HUES48 (cell line): ENCODE measurements at regions not wholly inside any gene's neighbourhood (a gene's known extent, or its start where the extent isn't known, plus 50 kb on each side); places are given as distances from the start of the nearest gene placed in this dataset.
"Not testable (repeated sequence)": the region's sequence is repeated elsewhere in the genome, so short reads cannot be mapped to it uniquely, and the experiment has no call there.

Experiments used
- H3K27ac ChIP-seq: one replicate; pipeline ENCODE4 v1.7.0; 2013; ENCODE audit warnings: low read depth, low read length, inconsistent platforms
- H3K27me3 ChIP-seq: 2 replicates; pipeline ENCODE4 v1.6.1; 2013; ENCODE audit warnings: mild to moderate bottlenecking, low read length; ENCODE audit not compliant: control insufficient read depth, insufficient read depth
- H3K36me3 ChIP-seq: 2 replicates; pipeline ENCODE4 v1.6.1; 2013; ENCODE audit warnings: low read length; ENCODE audit not compliant: control insufficient read depth, insufficient read depth
- H3K4me1 ChIP-seq: 2 replicates; pipeline ENCODE4 v1.6.1; 2013; ENCODE audit warnings: mild to moderate bottlenecking, low read length; ENCODE audit not compliant: control insufficient read depth, insufficient read depth
- H3K4me3 ChIP-seq: 2 replicates; pipeline ENCODE4 v1.5.1; 2013; ENCODE audit warnings: mild to moderate bottlenecking, low read depth, low read length
- H3K9ac ChIP-seq: 2 replicates; pipeline ENCODE4 v1.6.1; 2013; ENCODE audit warnings: mild to moderate bottlenecking, low read depth, low read length, moderate library complexity
- H3K9me3 ChIP-seq: 2 replicates; pipeline ENCODE4 v1.6.1; 2013; ENCODE audit warnings: low read length; ENCODE audit not compliant: control insufficient read depth, insufficient read depth

DNA sequence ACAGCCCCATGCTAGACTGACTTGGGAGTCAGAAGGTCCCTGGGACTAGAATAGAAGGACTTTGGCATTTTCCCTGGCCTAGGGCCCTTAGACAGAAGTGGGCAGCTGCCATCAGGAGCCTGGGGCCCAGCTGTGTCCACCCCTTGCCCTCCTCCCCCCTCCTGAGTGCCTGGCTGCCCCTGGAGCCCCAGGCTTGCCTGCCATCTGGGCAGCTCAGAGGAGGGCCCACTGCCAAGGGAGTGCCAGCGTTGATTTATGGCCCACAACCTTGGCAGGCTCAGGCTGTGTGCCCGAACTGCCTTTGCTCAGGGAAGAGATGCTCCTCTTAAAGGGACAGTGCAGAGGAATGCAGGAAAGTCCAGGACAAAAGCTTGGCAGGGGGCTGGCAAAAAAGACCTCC is 439.1 kb downstream of the SPATA31A7 start:
- H3K4me1 ChIP-seq, H3K9ac ChIP-seq, H3K4me3 ChIP-seq, H3K27me3 ChIP-seq, H3K27ac ChIP-seq, H3K36me3 ChIP-seq: not testable (repeated sequence)
- peaks cover 13% of the 10 kb centered on the region; the same call in 1 of the 2 replicates for H3K9me3 ChIP-seq

DNA sequence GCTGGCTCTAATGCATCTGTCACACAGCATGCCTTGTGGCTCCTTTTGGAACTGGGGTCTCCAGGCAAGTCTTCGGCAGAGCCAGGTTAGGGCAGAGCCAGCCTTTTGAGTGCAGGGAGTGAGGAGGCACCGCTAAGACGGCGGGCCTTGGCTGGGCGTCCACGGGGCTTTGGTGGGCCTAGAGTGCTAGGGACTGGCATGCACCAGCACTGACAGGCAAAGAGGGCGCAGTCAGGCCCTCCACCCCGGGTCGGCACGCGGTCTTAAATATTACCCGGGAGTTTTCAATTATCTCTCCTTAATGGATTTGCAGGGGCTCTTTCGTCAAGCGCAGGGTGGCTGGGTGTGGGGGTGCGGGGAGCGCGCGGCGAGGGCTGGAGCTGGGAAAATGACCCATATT is 444.4 kb downstream of the SPATA31A7 start:
- peaks cover 13% of the 10 kb centered on the region; the same call in 1 of the 2 replicates for H3K9me3 ChIP-seq
- H3K4me3 ChIP-seq: no peak overlapping the region
- no peak overlapping the region for H3K9ac ChIP-seq

DNA sequence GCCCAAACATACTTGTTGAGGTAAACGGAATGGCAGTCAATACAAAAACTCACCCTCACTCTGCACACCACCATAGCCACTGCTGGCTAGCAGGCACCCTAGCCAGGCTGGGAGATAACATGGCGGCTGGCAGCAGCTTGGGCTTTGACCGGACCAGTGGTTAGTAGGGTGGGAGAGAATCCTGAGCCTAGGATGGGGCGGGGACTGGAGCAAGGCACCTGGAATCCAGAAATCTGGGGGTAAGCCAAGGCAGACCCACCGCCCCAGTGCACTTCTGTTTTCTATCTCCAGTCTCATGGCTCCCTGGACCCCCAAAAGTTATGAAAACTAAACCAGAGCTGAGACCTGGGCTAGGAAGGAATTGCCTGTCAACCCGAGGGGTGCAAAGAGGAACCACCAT is 474.4 kb downstream of the SPATA31A7 start:
- H3K4me3 ChIP-seq, H3K9ac ChIP-seq: not testable (repeated sequence)

More for the DNA sequence above, 444.4 kb downstream of the SPATA31A7 start:
- no peaks in the 10 kb centered on the region for H3K27me3 ChIP-seq
- no peak overlapping the region for H3K27ac ChIP-seq
- H3K4me1 ChIP-seq: no peaks in the 10 kb centered on the region
- no peaks in the 10 kb centered on the region for H3K36me3 ChIP-seq

GRCh38 chr9:61665330-61665751 is 475.5 kb downstream of the SPATA31A7 start:
- H3K9ac ChIP-seq: no peak overlapping the region
- no peaks in the 10 kb centered on the region for H3K27me3 ChIP-seq
- no peak overlapping the region for H3K4me3 ChIP-seq
- no peak overlapping the region for H3K27ac ChIP-seq
- peaks cover 44% of the 10 kb centered on the region for H3K9me3 ChIP-seq
- H3K4me1 ChIP-seq: no peaks in the 10 kb centered on the region
- H3K36me3 ChIP-seq: no peaks in the 10 kb centered on the region

More for the DNA sequence above, 474.4 kb downstream of the SPATA31A7 start:
- H3K27ac ChIP-seq, H3K27me3 ChIP-seq, H3K36me3 ChIP-seq, H3K4me1 ChIP-seq: not testable (repeated sequence)
- peaks cover 35% of the 10 kb centered on the region for H3K9me3 ChIP-seq

DNA sequence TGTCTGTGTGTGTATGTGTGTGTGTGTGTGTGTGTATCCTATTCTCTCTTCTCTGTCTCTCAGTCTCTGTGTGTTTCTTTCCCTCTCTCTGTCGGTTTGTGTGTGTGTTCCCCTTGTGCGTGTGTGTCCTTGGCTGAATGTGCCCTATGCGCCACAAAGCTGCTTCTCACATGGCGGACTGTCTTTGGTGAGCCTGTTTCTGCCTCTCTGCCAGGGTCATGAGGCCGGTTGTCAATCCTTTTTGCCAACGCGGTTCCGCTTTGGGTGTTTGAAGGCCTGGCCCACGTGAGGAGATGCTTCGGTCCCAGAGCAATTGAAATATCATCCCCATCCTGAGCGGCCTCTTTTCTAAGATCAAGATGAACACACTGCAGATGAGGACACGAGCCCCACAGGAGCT is 476.0 kb downstream of the SPATA31A7 start:
- no peak overlapping the region for H3K27ac ChIP-seq
- no peaks in the 10 kb centered on the region for H3K4me1 ChIP-seq
- H3K9me3 ChIP-seq: peaks cover 47% of the 10 kb centered on the region
- no peak overlapping the region for H3K4me3 ChIP-seq
- no peaks in the 10 kb centered on the region for H3K27me3 ChIP-seq
- H3K36me3 ChIP-seq: no peaks in the 10 kb centered on the region
- H3K9ac ChIP-seq: no peak overlapping the region

- H3K27ac ChIP-seq: no peak overlapping the region
- H3K4me3 ChIP-seq: no peak overlapping the region
- H3K36me3 ChIP-seq: no peaks in the 10 kb centered on the region
- peaks cover 52% of the 10 kb centered on the region for H3K9me3 ChIP-seq
- H3K4me1 ChIP-seq: no peaks in the 10 kb centered on the region
- H3K9ac ChIP-seq: no peak overlapping the region
- H3K27me3 ChIP-seq: no peaks in the 10 kb centered on the region
Measured at GRCh38 chr9:61666310-61666709, 476.5 kb downstream of the SPATA31A7 start.

DNA sequence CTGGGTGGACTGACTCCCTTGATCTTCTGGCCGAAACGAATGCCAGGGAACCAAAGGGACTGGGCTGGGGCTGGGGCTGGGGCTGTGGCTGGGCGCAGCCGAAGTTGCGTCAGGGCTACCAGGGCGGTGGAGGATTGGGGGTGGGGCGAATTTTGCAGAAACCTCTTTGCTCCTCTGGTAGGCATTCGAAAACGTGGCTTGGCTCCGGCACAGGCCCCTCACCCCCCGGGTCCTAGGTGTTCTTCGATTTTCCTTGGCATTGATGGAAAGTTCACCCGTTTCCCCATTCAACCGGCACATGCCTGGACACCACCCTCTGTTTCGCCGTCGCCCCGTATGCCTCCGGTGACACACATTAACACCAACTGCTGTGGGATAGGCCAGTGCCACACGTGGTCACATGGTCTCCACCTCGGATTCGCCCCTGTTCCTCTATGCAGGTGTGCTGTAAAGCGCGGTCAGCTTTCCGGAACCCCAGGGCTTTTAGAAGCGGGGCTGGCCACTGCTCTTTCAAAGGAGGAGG is 477.1 kb downstream of the SPATA31A7 start:
- H3K27me3 ChIP-seq: no peaks in the 10 kb centered on the region
- H3K9me3 ChIP-seq: peaks cover 57% of the 10 kb centered on the region
- no peaks in the 10 kb centered on the region for H3K36me3 ChIP-seq
- no peak overlapping the region for H3K4me3 ChIP-seq
- H3K27ac ChIP-seq: no peak overlapping the region
- no peak overlapping the region for H3K9ac ChIP-seq
- no peaks in the 10 kb centered on the region for H3K4me1 ChIP-seq

- no peak overlapping the region for H3K27ac ChIP-seq
- H3K4me1 ChIP-seq: no peaks in the 10 kb centered on the region
- no peak overlapping the region for H3K4me3 ChIP-seq
- no peaks in the 10 kb centered on the region for H3K36me3 ChIP-seq
- peaks cover 64% of the 10 kb centered on the region for H3K9me3 ChIP-seq
- H3K27me3 ChIP-seq: no peaks in the 10 kb centered on the region
- no peak overlapping the region for H3K9ac ChIP-seq
Measured at GRCh38 chr9:61667559-61668121, 477.8 kb downstream of the SPATA31A7 start.

DNA sequence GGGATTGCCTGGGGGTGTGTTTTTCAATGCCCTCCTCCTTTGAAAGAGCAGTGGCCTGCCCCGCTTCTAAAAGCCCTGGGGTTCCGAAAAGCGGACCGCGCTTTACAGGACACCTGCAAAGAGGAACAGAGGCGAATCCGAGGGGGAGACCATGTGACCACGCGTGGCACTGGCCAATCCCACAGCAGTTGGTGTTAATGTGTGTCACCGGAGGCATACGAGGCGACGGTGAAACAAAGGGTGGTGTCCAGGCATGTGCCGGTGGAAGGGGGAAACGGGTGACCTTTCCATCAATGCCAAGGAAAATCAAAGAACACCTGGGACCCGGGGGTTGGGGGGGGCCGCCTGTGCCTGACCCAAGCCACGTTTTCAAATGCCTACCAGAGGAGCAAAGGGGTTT is 478.4 kb downstream of the SPATA31A7 start:
- H3K36me3 ChIP-seq, H3K9ac ChIP-seq, H3K27ac ChIP-seq, H3K4me1 ChIP-seq, H3K27me3 ChIP-seq, H3K4me3 ChIP-seq: not testable (repeated sequence)
- peaks cover 69% of the 10 kb centered on the region for H3K9me3 ChIP-seq

DNA sequence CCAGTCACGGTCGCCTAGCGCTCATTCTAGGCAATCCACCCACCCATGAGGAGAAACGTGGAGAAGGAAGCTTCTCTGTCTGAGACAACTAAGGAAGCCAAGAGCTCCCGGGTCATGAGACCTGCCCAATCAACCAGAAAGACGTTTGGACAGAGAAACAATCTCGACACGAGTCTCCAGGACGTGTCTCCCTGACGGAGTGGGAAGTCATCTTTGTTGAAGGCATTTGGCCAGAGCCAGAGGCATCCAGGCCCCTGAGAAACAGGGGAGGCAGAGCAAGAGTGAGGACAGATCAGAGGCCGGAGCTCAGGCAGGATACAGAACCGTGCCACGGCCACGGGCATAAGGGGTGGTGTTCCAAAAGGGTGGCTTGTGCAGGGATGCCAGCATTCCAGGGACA is 479.0 kb downstream of the SPATA31A7 start:
- H3K4me1 ChIP-seq: no peaks in the 10 kb centered on the region
- H3K9me3 ChIP-seq: peaks cover 75% of the 10 kb centered on the region
- no peaks in the 10 kb centered on the region for H3K36me3 ChIP-seq
- H3K9ac ChIP-seq: no peak overlapping the region
- H3K27ac ChIP-seq: no peak overlapping the region
- no peaks in the 10 kb centered on the region for H3K27me3 ChIP-seq
- H3K4me3 ChIP-seq: no peak overlapping the region

DNA sequence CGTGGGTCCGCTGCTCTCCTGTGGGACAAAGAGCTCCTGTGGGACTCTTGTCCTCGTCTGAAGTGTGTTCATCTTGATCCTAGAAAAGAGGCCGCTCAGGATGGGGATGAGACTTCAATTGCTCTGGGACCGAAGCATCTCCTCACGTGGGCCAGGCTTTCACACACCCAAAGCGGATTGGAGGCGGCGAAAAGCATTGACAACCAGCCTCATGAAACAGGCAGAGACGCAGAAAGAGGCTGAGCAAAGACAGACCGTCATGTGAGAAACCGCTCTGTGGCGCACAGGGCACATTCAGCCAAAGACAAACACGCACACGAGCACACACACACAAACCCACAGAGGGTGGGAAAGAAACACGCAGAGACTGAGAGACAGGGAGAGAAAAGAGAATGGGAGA is 479.5 kb downstream of the SPATA31A7 start:
- Histone ChIP-seq H3K27ac (no peak overlapping the region), H3K36me3 (no peaks in the 10 kb centered on the region), H3K4me1 (no peaks in the 10 kb centered on the region), H3K4me3 (no peak overlapping the region), H3K27me3 (no peaks in the 10 kb centered on the region), H3K9ac (no peak overlapping the region), H3K9me3 (peaks cover 77% of the 10 kb centered on the region)
